ENCODE measurements at regions not wholly inside any gene's neighbourhood (a gene's known extent, or its start where the extent isn't known, plus 50 kb on each side); places are given as distances from the start of the nearest gene placed in this dataset.

DNA sequence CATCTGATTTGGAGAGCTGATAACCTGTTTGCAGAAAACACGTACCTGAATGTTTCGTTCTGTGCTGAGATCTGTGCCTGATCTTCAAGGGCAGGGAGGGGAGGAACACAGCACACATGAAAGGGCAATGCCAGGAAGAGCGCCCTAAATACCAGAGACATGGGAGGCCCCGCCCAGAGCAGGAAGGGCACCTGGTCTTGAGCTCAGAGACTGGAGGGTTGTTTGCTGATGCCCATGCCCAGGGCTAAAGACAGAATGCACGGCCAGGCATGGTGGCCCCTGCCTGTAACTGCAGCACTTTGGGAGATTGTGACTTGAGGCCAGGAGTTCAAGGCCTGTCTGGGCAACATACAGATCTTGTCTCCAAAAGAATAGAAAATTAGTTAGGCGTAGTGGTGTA is 183.2 kb downstream of the TUBA3C start (continued):
- TF ChIP-seq, protein P1, sequence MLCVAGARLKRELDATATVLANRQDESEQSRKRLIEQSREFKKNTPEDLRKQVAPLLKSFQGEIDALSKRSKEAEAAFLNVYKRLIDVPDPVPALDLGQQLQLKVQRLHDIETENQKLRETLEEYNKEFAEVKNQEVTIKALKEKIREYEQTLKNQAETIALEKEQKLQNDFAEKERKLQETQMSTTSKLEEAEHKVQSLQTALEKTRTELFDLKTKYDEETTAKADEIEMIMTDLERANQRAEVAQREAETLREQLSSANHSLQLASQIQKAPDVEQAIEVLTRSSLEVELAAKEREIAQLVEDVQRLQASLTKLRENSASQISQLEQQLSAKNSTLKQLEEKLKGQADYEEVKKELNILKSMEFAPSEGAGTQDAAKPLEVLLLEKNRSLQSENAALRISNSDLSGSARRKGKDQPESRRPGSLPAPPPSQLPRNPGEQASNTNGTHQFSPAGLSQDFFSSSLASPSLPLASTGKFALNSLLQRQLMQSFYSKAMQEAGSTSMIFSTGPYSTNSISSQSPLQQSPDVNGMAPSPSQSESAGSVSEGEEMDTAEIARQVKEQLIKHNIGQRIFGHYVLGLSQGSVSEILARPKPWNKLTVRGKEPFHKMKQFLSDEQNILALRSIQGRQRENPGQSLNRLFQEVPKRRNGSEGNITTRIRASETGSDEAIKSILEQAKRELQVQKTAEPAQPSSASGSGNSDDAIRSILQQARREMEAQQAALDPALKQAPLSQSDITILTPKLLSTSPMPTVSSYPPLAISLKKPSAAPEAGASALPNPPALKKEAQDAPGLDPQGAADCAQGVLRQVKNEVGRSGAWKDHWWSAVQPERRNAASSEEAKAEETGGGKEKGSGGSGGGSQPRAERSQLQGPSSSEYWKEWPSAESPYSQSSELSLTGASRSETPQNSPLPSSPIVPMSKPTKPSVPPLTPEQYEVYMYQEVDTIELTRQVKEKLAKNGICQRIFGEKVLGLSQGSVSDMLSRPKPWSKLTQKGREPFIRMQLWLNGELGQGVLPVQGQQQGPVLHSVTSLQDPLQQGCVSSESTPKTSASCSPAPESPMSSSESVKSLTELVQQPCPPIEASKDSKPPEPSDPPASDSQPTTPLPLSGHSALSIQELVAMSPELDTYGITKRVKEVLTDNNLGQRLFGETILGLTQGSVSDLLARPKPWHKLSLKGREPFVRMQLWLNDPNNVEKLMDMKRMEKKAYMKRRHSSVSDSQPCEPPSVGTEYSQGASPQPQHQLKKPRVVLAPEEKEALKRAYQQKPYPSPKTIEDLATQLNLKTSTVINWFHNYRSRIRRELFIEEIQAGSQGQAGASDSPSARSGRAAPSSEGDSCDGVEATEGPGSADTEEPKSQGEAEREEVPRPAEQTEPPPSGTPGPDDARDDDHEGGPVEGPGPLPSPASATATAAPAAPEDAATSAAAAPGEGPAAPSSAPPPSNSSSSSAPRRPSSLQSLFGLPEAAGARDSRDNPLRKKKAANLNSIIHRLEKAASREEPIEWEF (IDR thresholded peaks at IDR 0.05; ENCODE audit: insufficient replicate concordance, low read depth, low read length): no peak
- TF ChIP-seq ATF7 (IDR thresholded peaks at IDR 0.05; ENCODE audit: low read depth): no peak
- no peak for TF ChIP-seq BMI1 (IDR thresholded peaks at IDR 0.05; ENCODE audit: borderline replicate concordance)
- TF ChIP-seq, protein P2, sequence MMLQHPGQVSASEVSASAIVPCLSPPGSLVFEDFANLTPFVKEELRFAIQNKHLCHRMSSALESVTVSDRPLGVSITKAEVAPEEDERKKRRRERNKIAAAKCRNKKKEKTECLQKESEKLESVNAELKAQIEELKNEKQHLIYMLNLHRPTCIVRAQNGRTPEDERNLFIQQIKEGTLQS (IDR thresholded peaks at IDR 0.05; ENCODE audit: borderline replicate concordance, extremely low read depth, low read depth, low read length): no peak
- no peak for TF ChIP-seq STAT3 (IDR thresholded peaks at IDR 0.05; ENCODE audit: low read depth, low read length)
- no peak for TF ChIP-seq SREBF1 (IDR thresholded peaks at IDR 0.05; ENCODE audit: low read length)
- TF ChIP-seq JUND (IDR thresholded peaks at IDR 0.05; ENCODE audit: low read depth, low read length): no peak

DNA sequence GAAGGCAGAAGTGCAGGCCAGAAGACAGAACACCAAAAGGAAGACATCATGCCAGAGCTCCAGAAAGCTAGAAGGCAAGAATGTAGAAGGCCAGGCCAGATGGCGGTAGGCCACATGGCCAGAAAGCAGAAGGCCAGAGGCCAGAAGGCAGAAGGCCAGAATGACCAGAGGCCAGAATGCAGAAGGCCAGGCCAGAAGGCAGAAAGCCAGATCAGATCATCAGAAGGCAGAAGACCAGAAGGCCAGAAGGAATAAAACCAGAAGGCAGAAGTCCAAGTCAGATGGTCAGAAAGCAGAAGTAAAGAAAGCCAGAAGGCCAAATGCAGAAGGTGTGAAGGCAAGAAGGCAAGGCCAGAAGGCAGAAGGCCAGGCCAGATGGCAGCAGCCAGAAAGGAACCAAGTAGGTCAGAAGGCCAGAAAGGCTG is 185.0 kb downstream of the TUBA3C start:
- no peaks in the 10 kb centered on the region for H3K27me3 ChIP-seq (replicated peaks in 1 of 2; ENCODE audit: control insufficient read depth in 2 of 2, insufficient read depth in 2 of 2, low read length in 1 of 2)
- no peak overlapping the region for H3K4me2 ChIP-seq (ENCODE audit: control insufficient read depth, insufficient read depth)
- H3K4me3 ChIP-seq: no peak overlapping the region
- no peaks in the 10 kb centered on the region for H3K36me3 ChIP-seq (ENCODE audit: control insufficient read depth in 2 of 2, insufficient read depth in 2 of 2, low read length in 1 of 2)
- intact Hi-C loops (cut with micrococcal nuclease; ENCODE audit: unreplicated experiment): no loop called here
- FAIRE-seq (no peak), DNase-seq (ENCODE audit: low read depth, low spot score) (no peak), ATAC-seq (no peak)
- no peak overlapping the region for H2AFZ ChIP-seq (ENCODE audit: control insufficient read depth, low read depth, low read length)
- H3K9me3 ChIP-seq (replicated peaks; ENCODE audit: control insufficient read depth, insufficient read depth, low read length): no peaks in the 10 kb centered on the region; the same call in 2 of the 3 replicates
- no peak for TF ChIP-seq RBBP5 (conservative IDR thresholded peaks at IDR 0.05)
- H3K27ac ChIP-seq (ENCODE audit: control insufficient read depth, insufficient read depth): no peak overlapping the region
- H3K4me1 ChIP-seq (ENCODE audit: control insufficient read depth, insufficient read depth, low read length): no peaks in the 10 kb centered on the region
- ChIA-PET RAD21 (ENCODE audit: unreplicated experiment) (no interaction called here), CTCF (no interaction called here), SMC1A (ENCODE audit: uncharacterized antibody, unreplicated experiment) (no interaction called here), POLR2A (no interaction called here)
- H4K20me1 ChIP-seq (ENCODE audit: control insufficient read depth, insufficient read depth): no peaks in the 10 kb centered on the region
- 92% methylated on average over 1 of the region's 1 CpG for WGBS (ENCODE audit: insufficient coverage, insufficient replicate concordance, low lambda C conversion rate, missing lambda C conversion rate)
- in situ Hi-C loops (cut with MboI): no loop called here
- no peak overlapping the region for H3K9ac ChIP-seq (ENCODE audit: control insufficient read depth, insufficient read depth, low read length)
- no peaks in the 10 kb centered on the region for H3K79me2 ChIP-seq (ENCODE audit: control insufficient read depth, insufficient read depth, low read length)
- BruUV-seq (replicated peaks): no TSS peak

Measured in GM12878 (cell line).